ENCODE measurements at regions not wholly inside any gene's neighbourhood (a gene's known extent, or its start where the extent isn't known, plus 50 kb on each side); places are given as distances from the start of the nearest gene placed in this dataset.

DNA sequence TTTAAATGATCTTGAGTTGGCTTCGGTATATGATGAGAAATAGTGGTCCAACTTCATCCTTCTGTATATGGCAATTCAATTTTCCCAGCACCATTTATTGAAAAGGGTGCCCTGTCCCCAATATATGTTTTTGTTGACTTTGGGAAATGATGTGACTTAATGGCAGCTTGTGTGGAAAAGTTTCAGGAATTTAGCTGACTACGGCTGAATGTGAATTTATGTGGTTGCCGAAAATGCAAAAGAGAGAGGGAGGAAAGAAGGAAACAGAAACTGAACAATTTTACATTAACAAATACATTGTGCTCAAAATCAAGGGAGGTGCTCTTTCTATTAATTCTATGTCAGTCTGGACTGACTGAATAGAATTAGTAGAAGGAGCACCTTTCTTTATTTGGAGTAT, 101.8 kb upstream of the CYSLTR1 start:
- BruUV-seq (replicated peaks): no TSS peak
- H2AFZ ChIP-seq (ENCODE audit: control insufficient read depth, low read depth, low read length): no peak overlapping the region
- H3K4me2 ChIP-seq (ENCODE audit: control insufficient read depth, insufficient read depth): no peak overlapping the region
- no peak for TF ChIP-seq NKRF (conservative IDR thresholded peaks at IDR 0.05)
- TF ChIP-seq TBL1XR1 (IDR thresholded peaks at IDR 0.05; ENCODE audit: low read depth, low read length): no peak
- no peak for TF ChIP-seq BHLHE40 (IDR thresholded peaks at IDR 0.05; ENCODE audit: borderline replicate concordance in 1 of 2, low read depth in 2 of 2, low read length in 1 of 2)
- TF ChIP-seq BCL3 (IDR thresholded peaks at IDR 0.05; ENCODE audit: borderline replicate concordance, insufficient read depth, low read depth, low read length, poor library complexity, severe bottlenecking): no peak
- no peak for TF ChIP-seq EED (IDR thresholded peaks at IDR 0.05; ENCODE audit: low read depth)
- TF ChIP-seq FOS (IDR thresholded peaks at IDR 0.05; ENCODE audit: borderline replicate concordance, extremely low read depth, insufficient read length): no peak
- no peak for TF ChIP-seq ATF7 (IDR thresholded peaks at IDR 0.05; ENCODE audit: low read depth)
- no peak for TF ChIP-seq SREBF2 (IDR thresholded peaks at IDR 0.05; ENCODE audit: low read length)
- no peak for TF ChIP-seq CEBPB (IDR thresholded peaks at IDR 0.05; ENCODE audit: borderline replicate concordance in 1 of 2, low read depth in 2 of 2, low read length in 2 of 2)
- no peak for TF ChIP-seq CREB1 (IDR thresholded peaks at IDR 0.05; ENCODE audit: low read depth)
- ChIA-PET POLR2A (no interaction called here), SMC1A (ENCODE audit: uncharacterized antibody, unreplicated experiment) (interaction anchor here (0.7 kb wide), 1 partner anchor 11 kb away, joined by 4 read pairs; no protein-coding TSS in a partner anchor), CTCF (no interaction called here), RAD21 (ENCODE audit: unreplicated experiment) (no interaction called here)
- no peaks in the 10 kb centered on the region for H3K27me3 ChIP-seq (replicated peaks in 1 of 2; ENCODE audit: control insufficient read depth in 2 of 2, insufficient read depth in 2 of 2, low read length in 1 of 2)
- WGBS (ENCODE audit: insufficient coverage, insufficient replicate concordance, low lambda C conversion rate, missing lambda C conversion rate): 40% methylated on average over 3 of the region's 3 CpGs
- no peak for FAIRE-seq
- no peaks in the 10 kb centered on the region for H3K4me1 ChIP-seq (ENCODE audit: control insufficient read depth, insufficient read depth, low read length)
- no peak overlapping the region for H3K27ac ChIP-seq (ENCODE audit: control insufficient read depth, insufficient read depth)
- H3K36me3 ChIP-seq (ENCODE audit: control insufficient read depth in 2 of 2, insufficient read depth in 2 of 2, low read length in 1 of 2): no peaks in the 10 kb centered on the region
- H3K79me2 ChIP-seq (ENCODE audit: control insufficient read depth, insufficient read depth, low read length): no peaks in the 10 kb centered on the region
- H4K20me1 ChIP-seq (ENCODE audit: control insufficient read depth, insufficient read depth): no peaks in the 10 kb centered on the region
- in situ Hi-C loops (cut with MboI): no loop called here
- intact Hi-C loops (cut with micrococcal nuclease; ENCODE audit: unreplicated experiment): no loop called here
- no peak overlapping the region for H3K4me3 ChIP-seq
- no peak for ATAC-seq
- no peak overlapping the region for H3K9ac ChIP-seq (ENCODE audit: control insufficient read depth, insufficient read depth, low read length)
- no peak for DNase-seq (ENCODE audit: low read depth, low spot score)
- H3K9me3 ChIP-seq (replicated peaks; ENCODE audit: control insufficient read depth, insufficient read depth, low read length): no peaks in the 10 kb centered on the region
